GF-D8 (cell line): ENCODE measurements at regions not wholly inside any gene's neighbourhood (a gene's known extent, or its start where the extent isn't known, plus 50 kb on each side); places are given as distances from the start of the nearest gene placed in this dataset.

Experiments used
- DNase-seq: peaks from one replicate; lab custom pipeline; 2025; lab: John Stamatoyannopoulos, UW

DNA sequence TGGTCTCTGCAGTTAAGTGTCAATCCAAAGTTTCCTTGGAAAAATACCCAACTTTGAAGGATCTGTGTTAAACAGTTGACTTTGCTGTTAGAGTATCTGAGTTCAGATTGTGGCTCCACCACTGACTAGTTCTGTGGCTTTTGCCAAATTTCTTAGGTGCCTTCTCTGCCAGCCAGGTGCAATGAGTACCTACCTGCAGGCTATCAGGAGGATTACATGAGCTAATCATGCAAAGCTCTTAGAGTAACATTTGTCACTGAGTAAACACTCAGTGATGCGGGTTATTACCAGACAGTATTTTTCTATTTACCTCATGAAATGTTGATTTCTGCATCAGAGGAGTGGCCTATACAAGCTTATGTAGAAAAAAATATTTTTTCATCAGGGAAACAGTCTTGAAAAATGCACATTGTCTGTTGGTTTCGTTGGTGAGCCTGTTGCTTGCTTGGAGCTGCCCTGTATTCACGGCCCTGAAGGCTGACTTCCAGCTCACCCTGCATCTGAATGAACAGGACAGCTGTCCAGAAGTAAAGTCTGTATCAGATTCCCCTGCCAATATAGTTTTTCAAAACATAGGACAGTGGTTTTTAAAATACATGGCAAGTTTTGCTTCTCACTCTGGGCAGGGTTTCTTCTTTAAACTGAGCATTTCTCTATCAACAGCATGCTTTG, 235.1 kb downstream of the CDCA7 start:
- no peak for DNase-seq

DNA sequence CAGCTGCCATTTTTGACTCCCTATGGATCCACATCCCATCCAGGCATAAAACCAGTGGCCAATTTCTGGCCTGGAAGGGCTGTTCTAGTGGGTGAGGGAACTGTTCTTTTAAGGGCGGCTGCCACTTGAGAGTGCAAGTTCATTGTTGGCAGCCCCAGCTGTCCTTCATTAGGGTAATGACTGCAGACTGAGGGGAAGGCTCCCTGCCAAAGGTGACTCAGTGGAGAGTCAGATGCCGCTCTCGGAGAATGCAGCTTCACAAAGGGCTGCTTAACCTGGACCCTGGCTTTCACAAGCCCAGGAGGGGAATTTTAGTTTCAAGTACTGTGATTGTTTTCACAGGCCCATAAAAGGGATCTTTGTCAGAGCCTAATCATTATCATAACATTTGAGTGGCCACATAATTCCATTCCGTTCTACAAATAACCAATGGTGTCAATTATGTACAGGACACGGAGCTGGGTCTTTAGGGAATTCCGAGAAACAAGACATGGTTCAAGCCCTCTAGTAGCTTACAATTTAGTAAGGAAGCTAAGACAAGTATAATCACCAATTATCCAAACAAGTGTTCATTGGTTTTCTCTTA, 235.7 kb downstream of the CDCA7 start:
- no peak for DNase-seq

DNA sequence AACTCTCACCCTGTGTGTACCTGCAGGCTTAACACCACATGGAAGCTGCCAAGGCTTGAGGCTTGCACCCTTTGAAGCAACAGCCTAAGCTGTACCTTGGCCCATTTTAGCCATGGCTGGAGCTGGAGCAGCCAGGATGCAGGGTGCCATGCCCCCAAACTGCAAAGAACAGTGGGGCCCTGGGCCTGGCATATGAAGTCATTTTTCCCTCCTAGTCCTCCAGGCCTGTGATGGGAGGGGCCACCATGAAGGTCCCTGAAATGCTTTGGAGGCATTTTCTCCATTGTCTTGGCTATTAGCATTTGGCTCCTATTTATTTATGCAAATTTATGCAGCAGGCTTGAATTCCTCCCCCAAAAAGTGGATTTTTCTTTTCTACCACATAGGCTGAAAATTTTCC, 238.4 kb downstream of the CDCA7 start:
- DNase-seq, result no peak

DNA sequence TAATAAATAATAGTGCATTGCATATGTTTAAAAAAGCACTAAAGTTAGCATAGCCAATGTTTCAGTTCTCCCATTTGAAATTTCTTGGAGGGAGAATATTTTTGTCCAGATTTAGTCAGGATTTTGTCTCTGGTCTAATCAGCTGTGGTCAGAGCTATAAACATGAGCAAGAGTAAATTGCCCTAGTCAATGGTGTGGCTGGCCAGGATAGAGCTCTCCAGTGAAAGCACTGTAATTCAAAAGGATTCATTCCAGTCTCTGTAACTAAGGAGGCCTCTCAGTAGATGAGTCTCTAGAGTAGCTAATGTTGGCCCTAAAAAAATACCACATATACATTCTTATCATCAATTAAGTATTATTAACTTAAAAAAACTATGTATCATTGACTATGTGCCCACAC, 241.6 kb downstream of the CDCA7 start:
- DNase-seq, result no peak

DNA sequence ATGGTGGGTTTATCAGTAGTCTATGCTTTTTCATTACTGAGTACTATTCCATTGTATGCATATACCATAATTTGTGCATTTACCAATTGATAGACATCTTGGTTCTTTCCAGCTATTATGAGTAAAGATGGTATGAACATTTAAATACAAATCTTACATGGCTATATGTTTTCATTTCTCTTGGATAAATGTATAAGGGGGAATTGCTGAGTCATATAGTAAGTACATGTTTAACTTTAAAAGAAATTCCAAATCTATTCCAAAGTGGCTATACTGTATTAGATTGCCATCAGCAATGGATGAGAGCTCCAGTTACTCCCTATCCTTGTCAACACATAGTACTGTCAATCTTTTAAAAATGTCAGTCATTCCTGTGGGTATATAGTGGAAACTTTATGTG, 243.9 kb downstream of the CDCA7 start:
- no peak for DNase-seq

DNA sequence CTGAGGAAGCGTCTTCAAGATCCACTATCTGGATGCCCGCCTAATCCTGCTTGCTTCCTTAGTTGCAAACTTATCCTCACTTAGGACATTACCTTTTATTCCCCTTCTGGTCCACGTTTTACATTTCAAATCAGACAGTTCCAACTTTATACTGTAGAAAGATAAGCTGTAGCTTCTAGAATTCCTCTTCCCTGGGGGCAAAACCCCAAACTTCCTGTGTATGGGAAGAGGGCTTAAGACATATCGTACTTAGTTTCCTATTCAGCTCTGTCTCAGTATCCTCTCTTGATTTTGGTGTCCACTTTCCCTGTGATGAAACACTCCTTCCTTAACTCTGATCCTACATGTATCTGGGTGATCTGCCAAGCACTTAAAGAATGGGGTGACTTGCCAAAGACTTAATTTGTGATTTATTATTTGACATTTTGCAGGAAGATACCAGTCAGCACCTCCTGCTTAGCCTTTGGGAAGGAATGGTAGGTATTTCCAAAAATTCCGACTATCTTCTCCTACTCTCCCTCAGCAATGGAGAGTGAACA, 245.2 kb downstream of the CDCA7 start:
- DNase-seq, result no peak

DNA sequence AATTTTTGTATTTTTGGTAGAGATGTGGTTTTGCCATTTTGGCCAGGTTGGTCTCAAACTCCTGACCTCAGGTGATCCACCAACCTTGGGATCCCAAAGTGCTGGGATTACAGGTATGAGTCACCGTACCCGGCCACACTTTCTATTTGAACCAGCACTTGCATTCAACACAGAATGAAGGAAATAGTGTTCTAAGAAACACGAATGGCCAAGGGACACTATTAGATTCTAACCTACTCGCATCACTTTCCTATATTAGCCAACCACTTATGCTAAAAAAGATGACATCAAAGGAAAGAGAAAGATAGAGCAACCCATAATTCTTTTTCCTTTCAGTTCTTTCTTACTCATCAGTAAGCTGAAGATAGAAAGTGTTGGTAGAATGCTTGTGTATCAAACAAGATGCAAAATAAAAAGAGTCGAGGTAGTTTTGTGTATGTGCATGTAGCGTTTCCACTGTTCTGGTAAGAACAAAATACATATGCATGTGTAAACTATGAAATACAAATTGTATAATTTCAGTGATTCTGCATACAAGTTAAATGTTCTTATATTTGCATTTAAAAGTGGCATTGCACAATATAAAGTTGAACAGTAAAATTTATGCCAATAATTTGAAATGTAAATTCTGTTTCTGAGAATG, 247.6 kb downstream of the CDCA7 start:
- DNase-seq, result no peak

DNA sequence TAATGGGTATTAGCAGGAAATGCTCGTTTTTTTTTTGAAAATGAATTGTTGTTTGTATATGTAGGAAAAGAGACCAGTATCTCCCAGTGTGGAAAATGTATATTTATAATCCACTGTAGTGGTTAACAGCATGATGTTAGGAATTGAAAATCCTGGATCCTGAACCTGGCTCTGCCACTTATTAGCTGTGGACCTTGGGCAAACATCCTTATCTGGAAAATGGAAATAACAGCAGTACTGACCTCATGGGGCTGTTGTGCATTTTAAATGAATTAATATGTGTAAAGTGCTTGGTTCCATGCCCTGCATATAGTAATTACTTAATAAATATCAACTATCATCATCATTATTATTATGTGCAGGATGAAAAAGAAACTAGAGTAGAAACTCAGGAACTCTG, 251.3 kb downstream of the CDCA7 start:
- no peak for DNase-seq

DNA sequence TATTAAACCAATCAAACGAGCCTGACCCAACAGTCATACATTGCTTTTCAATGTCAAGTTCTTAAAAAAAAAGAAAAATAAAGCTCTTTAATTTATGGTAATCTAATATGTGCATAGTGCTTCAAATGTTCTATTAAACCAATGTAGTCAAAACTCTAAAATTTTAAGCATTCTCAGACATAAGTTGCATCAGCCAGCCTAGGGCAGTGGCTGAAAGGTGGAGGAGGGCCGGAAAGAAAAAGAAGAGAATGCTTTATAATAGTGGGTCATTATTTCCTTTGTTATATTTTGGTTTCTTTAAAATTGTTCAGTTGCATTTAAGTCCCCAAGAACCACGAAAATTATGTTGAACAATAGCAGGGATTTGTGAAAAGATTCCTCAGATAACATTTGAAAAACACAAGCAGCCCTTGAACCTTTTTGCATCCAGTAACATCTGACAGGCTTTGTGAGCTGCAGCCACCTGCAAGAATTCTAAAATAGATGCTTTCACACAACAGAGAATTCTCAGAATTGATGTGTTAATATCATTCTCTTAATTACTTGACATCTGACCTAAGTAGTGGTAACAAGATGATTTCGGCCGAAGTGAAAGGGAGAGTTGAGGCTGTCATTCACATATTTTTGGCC, 252.1 kb downstream of the CDCA7 start:
- DNase-seq, result no peak

DNA sequence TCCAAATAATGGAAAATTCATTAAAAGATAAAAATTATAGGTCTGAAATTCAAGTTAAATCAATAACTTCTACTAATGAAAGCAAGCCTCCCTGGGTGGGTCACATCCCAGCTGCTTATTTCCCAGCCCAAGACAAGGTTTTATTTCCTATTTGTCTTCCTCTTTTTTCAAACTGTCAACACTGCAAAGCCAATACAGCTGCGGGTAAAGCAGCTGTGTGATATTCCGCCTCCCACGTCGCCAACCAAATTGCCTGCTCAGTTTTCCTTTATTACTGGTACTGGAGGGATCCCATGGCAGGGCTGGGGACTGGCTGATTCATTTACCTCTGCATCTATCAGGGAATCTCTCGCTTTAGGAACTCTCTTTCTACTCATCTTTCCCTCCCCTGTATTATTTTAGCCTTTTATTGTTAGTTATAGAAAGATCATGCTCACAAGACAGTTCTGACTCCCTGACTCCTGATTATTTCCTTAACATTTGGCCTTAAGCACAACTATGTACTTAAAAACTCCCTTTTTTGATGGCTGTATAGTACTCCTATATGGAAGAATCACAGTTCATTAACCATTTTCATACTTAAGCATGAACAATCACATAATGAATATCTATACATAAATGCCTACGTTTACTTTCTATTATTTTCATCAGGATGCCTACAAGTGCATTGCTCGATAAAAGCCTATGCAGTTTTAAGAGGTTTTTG, 253.1 kb downstream of the CDCA7 start:
- DNase-seq, result peak; percentile 21

DNA sequence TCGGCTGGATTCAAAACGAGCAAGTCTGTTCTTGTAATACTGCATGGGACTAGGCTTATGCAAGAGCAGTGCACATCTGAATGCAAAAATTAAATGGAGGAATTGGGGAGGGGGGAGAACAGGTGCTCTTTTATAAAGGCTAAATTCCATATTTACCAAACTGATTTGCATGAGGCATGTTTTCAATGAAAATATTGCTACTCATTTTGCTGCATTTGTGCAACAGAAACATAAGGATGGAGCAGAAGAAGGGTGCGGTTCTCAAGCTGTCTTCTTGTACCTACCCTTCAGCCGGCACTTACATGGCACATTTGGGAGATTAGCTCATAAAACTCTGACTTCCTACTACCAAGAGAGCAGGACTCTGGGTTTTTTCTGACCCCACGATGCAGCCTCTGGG, 256.4 kb downstream of the CDCA7 start:
- DNase-seq, result no peak

DNA sequence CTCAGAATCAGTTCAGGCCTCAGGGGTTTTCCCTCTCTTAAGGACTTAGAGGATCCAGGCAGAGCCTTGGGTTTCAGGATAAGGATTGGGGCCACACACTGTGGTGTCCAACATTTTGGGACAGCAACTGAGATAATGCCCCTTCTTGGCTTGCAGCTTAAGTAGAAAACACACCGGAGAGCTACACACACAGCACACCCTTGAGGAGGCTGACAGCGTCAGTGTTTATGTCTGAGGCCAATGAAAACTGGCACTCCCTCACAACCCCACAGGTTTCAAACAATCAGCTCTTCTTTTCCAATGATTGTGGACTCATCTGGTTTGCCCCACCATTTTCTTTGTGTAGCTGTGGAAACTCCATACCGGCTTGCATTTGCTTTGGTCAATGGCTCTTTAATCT, 257.7 kb downstream of the CDCA7 start:
- DNase-seq, result no peak

DNA sequence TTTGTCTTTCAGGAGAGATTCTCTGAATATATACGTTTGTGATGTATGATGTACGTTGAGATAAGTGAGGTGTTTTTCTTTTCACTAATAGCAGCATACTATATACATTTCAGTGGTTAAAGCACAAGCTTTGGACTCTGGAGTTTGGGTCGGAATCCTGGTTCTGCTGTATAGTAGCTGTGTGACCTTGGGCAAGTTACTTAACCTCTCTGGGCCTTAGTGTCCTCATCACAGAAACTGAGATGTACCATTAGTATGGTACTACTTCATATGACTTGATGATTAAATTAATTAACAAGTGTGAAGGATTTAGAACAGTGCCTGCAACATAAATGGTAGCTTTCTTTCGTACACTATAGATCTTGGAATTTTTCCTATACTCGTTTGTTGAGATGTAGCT, 258.7 kb downstream of the CDCA7 start:
- DNase-seq, result no peak

DNA sequence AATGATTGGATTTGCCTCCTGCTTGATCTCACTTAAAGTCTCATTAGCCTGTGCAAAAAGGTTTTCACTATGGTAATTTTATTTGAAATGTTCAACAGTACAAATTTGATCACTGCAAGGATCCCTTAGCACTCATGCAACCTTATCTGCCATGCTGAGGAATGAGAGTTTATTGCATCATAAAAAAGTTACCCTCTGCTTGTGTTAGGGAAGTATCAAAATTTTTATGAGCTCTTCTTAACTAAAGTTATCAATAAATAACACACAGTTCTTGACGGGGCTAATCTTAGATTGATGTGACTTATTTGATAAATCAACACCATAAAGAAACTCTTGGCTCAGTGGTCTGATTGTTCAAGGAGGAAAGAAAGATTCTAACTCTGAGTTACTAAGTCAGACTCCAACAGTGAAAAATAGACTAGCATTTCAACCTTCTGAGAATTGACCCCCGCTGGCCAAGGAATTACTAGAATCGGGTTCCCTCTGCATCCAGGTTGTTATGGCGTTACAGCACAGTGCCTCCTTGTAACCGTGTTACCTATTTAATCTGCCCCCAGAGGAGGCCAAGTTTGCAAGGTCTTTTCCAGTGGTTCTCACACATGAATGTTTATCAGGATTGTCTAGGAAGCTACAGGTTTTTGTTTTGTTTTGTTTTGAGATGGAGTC, 259.7 kb downstream of the CDCA7 start:
- DNase-seq, result no peak

DNA sequence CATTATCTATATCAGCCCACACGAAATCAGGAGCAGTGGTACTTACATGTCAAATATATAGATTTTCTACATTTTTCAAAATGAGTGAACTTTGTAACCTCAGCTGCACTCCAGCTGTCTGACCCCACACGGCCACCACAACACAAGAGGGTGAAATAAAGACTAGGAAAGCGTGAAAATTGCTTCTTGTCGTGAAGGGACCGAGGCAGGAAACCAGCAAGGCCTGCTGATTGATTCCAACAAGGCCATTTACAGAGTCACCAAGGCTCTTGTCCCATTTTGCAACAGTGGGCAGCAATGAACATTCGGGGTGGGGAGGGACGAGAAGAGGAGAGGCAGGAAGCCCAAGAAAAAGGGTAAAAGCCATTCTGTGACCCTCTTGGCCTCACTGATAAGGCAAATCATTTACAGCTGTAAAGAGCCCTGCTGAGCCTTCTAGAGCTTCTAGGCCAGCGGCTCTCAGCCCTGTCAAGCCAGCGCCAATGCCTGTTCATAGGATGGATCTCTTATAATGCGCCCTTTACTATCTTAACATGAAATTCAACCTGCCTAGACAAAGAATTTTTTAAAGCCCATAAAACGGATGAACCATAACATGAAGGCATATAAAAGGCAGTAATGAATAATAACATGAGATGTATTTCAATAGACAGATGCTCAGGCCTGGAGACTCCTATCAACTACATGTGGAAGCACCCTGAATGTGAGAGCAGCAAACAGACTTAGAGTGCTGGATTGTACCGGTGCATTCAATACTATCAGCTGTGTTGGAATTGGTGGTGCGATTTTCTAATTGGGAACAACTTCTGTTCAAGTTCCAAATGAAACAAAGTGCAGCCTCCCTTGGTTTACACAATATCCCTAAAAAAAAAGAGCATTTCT, 269.0 kb downstream of the CDCA7 start:
- DNase-seq, result no peak

DNA sequence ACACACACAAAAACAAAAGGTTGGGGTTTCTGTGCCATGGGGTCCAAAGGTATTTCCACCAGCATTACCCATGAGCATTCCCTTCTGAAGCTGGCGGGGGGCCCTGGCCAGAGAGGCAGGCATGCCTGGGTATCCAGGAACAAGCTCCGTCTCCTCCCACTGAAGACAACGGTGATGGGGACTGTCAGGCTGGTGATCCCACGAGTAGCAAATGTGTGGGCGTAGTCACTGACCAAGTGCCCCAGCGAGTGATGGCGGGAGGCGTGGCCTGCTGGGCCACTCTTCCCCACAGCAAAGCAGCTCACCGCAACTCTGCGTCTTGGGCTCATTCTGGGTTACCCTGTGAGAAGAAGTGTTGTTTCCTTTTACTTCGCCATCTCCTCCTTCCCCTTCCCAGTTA, 270.6 kb downstream of the CDCA7 start:
- DNase-seq, result no peak

DNA sequence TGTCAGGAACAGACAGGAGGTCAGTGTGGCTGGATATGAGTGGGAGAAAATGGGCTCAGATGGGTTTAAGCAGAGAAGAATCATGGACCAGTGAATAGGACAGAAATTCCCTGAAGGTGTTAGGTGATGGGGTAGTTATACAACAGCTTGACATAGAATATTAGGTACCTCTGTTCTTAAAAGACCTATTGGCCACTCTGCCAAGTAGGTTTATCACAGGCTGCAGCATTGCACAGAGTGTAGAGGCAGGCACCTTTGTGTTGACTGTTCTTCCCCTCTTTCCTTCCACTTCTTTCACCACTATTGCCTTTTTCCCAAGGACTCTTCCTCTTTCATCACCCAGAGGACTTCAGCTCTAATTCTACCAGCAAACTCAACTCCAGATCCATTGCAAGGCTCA, 274.4 kb downstream of the CDCA7 start:
- no peak for DNase-seq

DNA sequence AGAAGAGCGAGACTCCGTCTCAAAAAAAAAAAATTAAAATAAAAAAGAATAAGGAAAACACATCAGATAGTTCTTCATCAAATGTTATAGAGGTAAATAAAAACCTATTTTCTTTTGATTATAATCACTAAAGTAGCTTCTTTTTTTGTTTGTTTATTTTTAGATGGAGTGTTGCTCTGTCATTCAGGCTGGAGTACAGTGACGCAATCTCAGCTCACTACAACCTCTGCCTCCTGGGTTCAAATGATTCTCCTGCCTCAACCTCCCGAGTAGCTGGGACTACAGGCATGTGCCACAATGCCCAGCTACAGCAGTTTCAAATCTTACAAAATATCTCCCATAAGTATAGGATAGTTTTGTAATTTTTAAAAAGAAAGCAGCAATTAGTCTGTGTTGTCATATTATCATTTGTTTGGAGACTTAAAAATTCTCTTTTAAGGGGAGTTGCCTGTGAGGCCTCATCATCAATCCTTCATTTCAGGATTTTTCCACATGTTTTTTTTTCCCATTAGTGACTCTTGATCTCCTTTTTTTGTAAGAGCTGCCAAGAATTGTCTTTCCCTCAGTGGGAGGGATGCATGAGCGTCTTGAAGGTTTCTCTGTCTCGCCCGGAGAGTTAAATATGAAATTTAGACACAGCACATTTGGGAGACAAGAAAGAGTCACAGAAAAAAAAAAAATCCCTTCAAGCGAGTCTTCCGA, 275.9 kb downstream of the CDCA7 start:
- DNase-seq, result no peak

DNA sequence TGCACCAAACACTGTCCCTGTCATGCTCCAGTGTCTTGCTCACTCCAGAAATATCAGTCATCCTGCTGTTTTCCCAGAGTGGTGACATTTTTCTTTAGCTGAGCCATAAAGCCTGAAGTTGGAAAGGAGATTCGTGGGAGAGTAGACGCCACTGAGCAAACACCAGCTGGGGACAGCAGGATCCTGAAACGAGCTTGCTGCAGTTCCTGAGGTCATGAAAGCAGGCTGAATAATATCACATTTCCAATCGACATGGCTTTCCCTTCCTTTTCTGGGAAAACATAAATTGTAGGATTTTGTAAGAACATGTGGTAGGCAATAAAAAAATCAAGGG, 276.4 kb downstream of the CDCA7 start:
- no peak for DNase-seq

DNA sequence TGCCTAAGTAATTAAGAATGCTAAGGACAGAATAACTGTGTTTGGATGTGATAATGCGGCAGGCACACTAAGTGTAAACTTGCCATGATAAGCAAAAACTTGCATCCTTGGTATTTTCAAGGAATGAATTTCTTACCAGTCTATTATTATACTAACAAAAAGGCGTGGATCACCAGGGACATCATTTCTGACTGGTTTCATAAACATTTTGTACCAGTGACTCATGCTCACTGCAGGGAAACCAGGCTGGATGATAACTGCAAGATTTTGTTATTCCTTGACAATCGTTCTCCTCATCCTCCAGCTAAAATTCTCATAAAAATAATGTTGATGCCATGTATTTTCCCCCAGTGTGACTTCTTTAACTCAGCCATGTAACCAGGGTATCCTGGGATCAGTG, 289.5 kb downstream of the CDCA7 start:
- no peak for DNase-seq
